Muscle of leg (tissue), 3 donors: ENCODE measurements at regions not wholly inside any gene's neighbourhood (a gene's known extent, or its start where the extent isn't known, plus 50 kb on each side); places are given as distances from the start of the nearest gene placed in this dataset.
"Not testable (repeated sequence)": the region's sequence is repeated elsewhere in the genome, so short reads cannot be mapped to it uniquely, and the experiment has no call there.

Experiments used
- DNase-seq: peaks from one replicate; pipeline ENCODE4 v3.0.0; 2013
- H3K27ac ChIP-seq: one replicate; pipeline ENCODE4 v1.5.1; 2013; ENCODE audit warnings: mild to moderate bottlenecking, low read length, control low read depth
- H3K27me3 ChIP-seq: one replicate; pipeline ENCODE4 v1.6.1; 2013; ENCODE audit warnings: low read length; ENCODE audit not compliant: control insufficient read depth, insufficient read depth
- H3K36me3 ChIP-seq: one replicate; pipeline ENCODE4 v1.6.1; 2013; ENCODE audit warnings: low read length; ENCODE audit not compliant: control insufficient read depth, insufficient read depth
- H3K4me1 ChIP-seq: one replicate; pipeline ENCODE4 v1.6.1; 2013; ENCODE audit warnings: low read length; ENCODE audit not compliant: control insufficient read depth, insufficient read depth
- H3K4me3 ChIP-seq: one replicate; pipeline ENCODE4 v1.5.1; 2013; ENCODE audit warnings: low read length, control low read depth
- H3K9me3 ChIP-seq: replicated peaks from 2 replicates; pipeline ENCODE4 v1.6.1; 2013; ENCODE audit warnings: low read depth, low read length; ENCODE audit not compliant: control insufficient read depth
- WGBS: methylation state at CpG from one replicate; pipeline ENCODE4 v1.1.5; 2013; ENCODE audit warnings: missing lambda C conversion rate; ENCODE audit not compliant: insufficient coverage; 5-methylcytosine and 5-hydroxymethylcytosine counted together

- Histone ChIP-seq H3K27me3 (peaks cover 16% of the 10 kb centered on the region), H3K4me3 (no peak overlapping the region), H3K4me1 (peaks cover 41% of the 10 kb centered on the region), H3K27ac (no peak overlapping the region), H3K36me3 (no peaks in the 10 kb centered on the region), H3K9me3 (peaks cover 6% of the 10 kb centered on the region)
- no peak for DNase-seq
- 56% methylated on average over 13 of the region's 16 CpGs for WGBS
Measured at GRCh38 chr11:69912911-69913451, 93.8 kb upstream of the FGF3 start.

DNA sequence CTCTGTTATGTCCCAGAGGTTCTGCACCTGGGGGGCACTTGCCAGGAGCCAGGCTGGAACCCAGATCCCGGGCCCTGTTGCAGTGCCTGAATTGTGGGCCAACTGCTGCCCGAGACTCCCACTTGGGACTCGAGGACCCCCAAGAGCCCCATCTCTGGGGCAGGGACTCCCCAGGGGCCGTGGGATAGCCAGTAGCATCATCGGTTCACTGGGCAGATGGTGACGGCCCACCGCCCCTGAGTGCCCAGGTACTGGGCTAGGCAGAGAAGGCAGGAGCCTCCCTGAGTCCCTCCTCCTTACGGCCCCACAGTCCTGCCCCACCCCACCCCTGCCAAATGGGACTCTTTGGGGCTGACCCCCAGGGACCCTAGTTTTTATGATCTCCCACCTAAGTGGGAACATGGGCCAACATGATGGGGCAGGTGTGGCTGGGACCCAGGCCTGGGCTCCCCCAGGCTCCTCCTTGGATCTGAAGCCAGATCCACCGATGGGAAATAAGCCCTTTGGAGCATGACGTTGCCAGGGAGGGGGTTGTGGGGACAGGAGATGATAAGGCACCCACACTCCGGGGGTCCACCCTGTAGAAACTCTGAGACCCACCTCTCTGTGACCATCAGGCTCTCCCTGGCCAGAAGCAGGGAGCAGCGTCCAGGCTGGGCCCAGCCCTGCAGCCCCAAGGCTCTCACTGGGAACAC lies 94.5 kb upstream of the FGF3 start:
- DNase-seq = no peak
- Histone ChIP-seq H3K4me1 (peaks cover 43% of the 10 kb centered on the region), H3K4me3 (no peak overlapping the region), H3K9me3 (peaks cover 6% of the 10 kb centered on the region), H3K27me3 (peaks cover 22% of the 10 kb centered on the region), H3K27ac (no peak overlapping the region), H3K36me3 (no peaks in the 10 kb centered on the region)
- WGBS = 85% methylated on average over 8 of the region's 12 CpGs

DNA sequence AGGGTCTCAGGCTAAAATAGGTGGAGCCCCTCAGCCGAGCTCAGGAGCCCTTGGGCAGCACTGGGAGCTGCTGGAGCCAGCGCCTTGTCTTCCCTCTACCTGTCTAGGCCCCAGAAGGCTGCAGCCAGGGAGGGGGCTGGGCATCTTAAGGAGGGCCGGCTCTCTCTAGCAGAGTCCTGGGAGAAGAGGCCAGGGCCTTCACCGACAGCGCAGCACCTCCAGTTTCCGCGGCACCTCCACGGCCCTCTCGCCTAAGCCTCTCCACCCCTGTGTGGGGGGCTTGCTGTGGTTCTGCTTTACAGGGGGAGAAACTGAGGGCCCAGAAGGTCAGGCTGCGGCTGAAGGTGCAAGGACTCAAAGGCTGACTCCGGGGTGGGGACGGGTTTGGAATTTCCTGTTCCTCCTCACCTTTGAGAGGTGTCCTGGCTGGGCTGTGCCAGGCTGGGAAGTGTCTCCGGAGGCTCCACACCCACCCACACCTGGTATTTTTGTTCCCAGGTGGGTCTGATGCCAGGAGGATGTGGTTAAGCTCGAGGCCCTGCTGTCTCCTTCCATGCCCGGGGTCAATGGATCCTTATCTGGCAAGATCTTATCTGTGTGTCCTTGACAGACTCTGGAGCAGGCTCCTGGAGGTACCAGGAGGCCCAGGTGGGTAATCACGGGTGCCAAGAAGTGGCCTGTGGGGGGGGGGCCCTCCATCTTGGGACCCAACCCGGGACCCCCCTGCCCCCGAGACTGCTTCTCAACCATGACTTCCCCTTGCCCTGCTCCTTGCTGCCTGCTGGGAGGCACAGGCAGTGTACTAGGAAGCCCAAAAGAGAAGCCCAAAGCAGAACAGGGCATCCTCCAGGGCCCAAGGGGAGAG lies 95.3 kb upstream of the FGF3 start:
- 84% methylated on average over 6 of the region's 18 CpGs for WGBS
- H3K9me3 ChIP-seq = peaks cover 6% of the 10 kb centered on the region
- no peak for DNase-seq
- no peak overlapping the region for H3K4me3 ChIP-seq
- H3K27ac ChIP-seq = no peak overlapping the region
- H3K36me3 ChIP-seq = no peaks in the 10 kb centered on the region
- H3K27me3 ChIP-seq = peaks cover 23% of the 10 kb centered on the region
- peaks cover 40% of the 10 kb centered on the region for H3K4me1 ChIP-seq

DNA sequence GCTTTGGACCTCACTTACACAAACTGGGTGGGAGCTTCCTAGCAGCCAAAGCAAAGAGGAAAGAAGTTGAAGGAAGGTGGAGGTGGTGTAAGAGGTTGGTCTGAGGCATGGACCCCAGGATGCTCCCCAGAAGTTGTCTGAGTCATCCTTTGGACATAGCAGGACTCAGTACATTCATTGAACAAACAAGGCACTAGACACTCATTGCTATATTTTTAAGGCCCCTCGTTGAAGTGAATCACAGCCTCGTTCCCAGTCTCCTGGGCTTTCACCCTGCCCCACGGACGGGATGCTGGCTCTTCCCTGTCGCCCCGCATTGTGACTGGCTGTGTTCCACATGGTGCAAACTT lies 95.9 kb upstream of the FGF3 start:
- Histone ChIP-seq H3K27ac (peak overlapping the region; percentile 24), H3K36me3 (no peaks in the 10 kb centered on the region), H3K4me3 (no peak overlapping the region), H3K27me3 (peaks cover 26% of the 10 kb centered on the region), H3K4me1 (peaks cover 34% of the 10 kb centered on the region), H3K9me3 (peaks cover 6% of the 10 kb centered on the region)
- WGBS = 12% methylated on average over 6 of the region's 6 CpGs
- DNase-seq = no peak

GRCh38 chr11:69915501-69916250 lies 96.5 kb upstream of the FGF3 start:
- peaks cover 6% of the 10 kb centered on the region for H3K9me3 ChIP-seq
- WGBS = 0% methylated on average over 7 of the region's 18 CpGs
- DNase-seq = peak; percentile 92
- peaks cover 29% of the 10 kb centered on the region for H3K4me1 ChIP-seq
- H3K27me3 ChIP-seq = peaks cover 26% of the 10 kb centered on the region
- H3K4me3 ChIP-seq = no peak overlapping the region
- no peaks in the 10 kb centered on the region for H3K36me3 ChIP-seq
- H3K27ac ChIP-seq = peak overlapping the region; percentile 86

DNA sequence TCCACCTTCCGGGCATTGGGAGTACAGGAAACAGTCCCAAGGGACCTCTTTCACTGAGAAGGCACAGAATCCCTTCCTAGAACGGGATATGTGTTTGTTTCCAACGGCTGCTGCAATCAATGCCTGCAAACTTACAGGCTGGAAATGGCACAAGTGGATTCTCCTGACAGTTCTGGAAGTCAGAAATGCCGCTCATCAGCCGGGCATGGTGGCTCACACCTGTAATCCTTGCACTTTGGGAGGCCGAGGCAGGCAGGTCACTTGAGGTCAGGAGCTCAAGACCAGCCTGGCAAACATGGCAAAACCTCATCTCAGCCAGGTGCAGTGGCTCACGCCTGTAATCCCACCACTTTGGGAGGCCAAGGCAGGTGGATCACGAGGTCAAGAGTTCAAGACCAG lies 97.0 kb upstream of the FGF3 start:
- DNase-seq, H3K36me3 ChIP-seq, H3K4me3 ChIP-seq, H3K9me3 ChIP-seq: not testable (repeated sequence)
- Histone ChIP-seq H3K27ac (peak overlapping the region; percentile 86), H3K27me3 (peaks cover 26% of the 10 kb centered on the region), H3K4me1 (peaks cover 26% of the 10 kb centered on the region)
- WGBS = 38% methylated on average over 8 of the region's 8 CpGs

- H3K4me3 ChIP-seq = no peak overlapping the region
- DNase-seq = no peak
- peaks cover 26% of the 10 kb centered on the region for H3K27me3 ChIP-seq
- peaks cover 6% of the 10 kb centered on the region for H3K9me3 ChIP-seq
- H3K36me3 ChIP-seq = no peaks in the 10 kb centered on the region
- WGBS = 53% methylated on average over 2 of the region's 2 CpGs
- H3K27ac ChIP-seq = no peak overlapping the region
- H3K4me1 ChIP-seq = peaks cover 26% of the 10 kb centered on the region
Measured at GRCh38 chr11:69916806-69917387, 97.7 kb upstream of the FGF3 start.

GRCh38 chr11:69917529-69917928 lies 98.3 kb upstream of the FGF3 start:
- Histone ChIP-seq H3K27me3 (peaks cover 26% of the 10 kb centered on the region), H3K4me3 (no peak overlapping the region), H3K4me1 (peaks cover 26% of the 10 kb centered on the region), H3K36me3 (no peaks in the 10 kb centered on the region), H3K9me3 (peaks cover 6% of the 10 kb centered on the region), H3K27ac (no peak overlapping the region)
- no peak for DNase-seq
- WGBS = 66% methylated on average over 2 of the region's 2 CpGs

DNA sequence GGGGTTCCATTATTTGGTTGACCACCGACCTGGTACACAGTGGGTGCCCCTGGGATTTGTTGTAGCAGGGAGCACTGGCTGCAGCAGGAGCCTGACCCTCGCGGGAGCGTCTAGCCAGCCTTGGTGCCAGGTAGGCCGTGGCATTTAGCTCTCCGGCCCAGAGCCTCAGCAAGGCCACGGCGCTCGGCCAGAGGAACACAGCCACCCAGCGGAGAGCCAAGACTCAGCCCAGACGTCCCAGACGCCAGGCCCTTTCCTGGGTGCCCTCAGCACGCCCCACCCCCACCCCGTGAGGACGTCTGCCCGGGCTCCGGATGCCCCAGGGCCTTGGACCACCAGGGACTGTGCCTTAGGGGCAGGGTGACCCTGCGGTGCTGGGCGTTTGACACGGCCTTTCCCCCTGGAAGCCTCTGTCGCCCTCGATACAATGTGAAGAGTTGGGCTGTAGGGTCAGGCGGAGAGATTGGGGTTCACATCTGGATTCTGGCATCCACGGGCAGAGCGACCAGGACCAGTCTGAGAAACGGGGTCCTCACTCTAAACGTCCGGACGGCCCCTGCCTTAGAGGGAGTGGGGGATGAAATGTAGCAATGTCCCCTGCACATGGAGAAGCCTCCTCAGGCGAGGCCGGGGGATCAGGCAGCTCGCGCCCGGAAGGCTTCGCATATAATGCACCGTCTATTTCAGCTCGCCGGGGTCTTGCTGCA lies 99.2 kb upstream of the FGF3 start:
- DNase-seq = no peak

More for the DNA sequence above, 99.2 kb upstream of the FGF3 start:
- Histone ChIP-seq H3K4me3 (no peak overlapping the region), H3K9me3 (peaks cover 6% of the 10 kb centered on the region), H3K36me3 (no peaks in the 10 kb centered on the region), H3K27me3 (peaks cover 30% of the 10 kb centered on the region), H3K27ac (no peak overlapping the region), H3K4me1 (peaks cover 26% of the 10 kb centered on the region)
- 58% methylated on average over 38 of the region's 38 CpGs for WGBS
